Heart right ventricle (tissue), 16 donors: ENCODE measurements at regions not wholly inside any gene's neighbourhood (a gene's known extent, or its start where the extent isn't known, plus 50 kb on each side); places are given as distances from the start of the nearest gene placed in this dataset.
"Not testable (repeated sequence)": the region's sequence is repeated elsewhere in the genome, so short reads cannot be mapped to it uniquely, and the experiment has no call there.

Source experiments
- ATAC-seq, 8 donors: fragments of 200-7000 bp; cut with Tn5 transposase; one replicate each; pipeline ENCODE4 v1.9.1; 2020; ENCODE audit warnings: mild to moderate bottlenecking in 8 of 8, moderate library complexity in 8 of 8, moderate number of reproducible peaks in 1 of 8
- DNase-seq, 2 donors: peaks; one replicate each; pipeline ENCODE4 v3.0.0-alpha.2; 2020
- H3K27ac ChIP-seq, 10 donors: fragments of 200-600 bp; sonication (generic) in 2 of 10; one replicate each; pipeline versions ENCODE4 v1.5.0 to v1.8.0; 2020 to 2022; ENCODE audit warnings: mild to moderate bottlenecking in 3 of 10
- H3K27me3 ChIP-seq, 7 donors: fragments of 200-600 bp; one replicate each; pipeline ENCODE4 v1.8.0; 2021 to 2022; ENCODE audit warnings: mild to moderate bottlenecking in 2 of 7
- H3K36me3 ChIP-seq, 9 donors: fragments of 200-600 bp; sonication (generic) in 1 of 9; one replicate each; pipeline versions ENCODE4 v1.5.0 to v1.8.0; 2020 to 2022; ENCODE audit warnings: mild to moderate bottlenecking in 2 of 9
- H3K4me1 ChIP-seq, 9 donors: fragments of 200-600 bp; sonication (generic) in 1 of 9; one replicate each; pipeline versions ENCODE4 v1.5.0 to v1.8.0; 2020 to 2022; ENCODE audit warnings: mild to moderate bottlenecking in 4 of 9
- H3K4me3 ChIP-seq, 10 donors: fragments of 200-600 bp; sonication (generic) in 2 of 10; one replicate each; pipeline versions ENCODE4 v1.5.0 to v1.8.0; 2020 to 2022; ENCODE audit warnings: mild to moderate bottlenecking in 7 of 10, moderate library complexity in 2 of 10
- H3K9me3 ChIP-seq, 11 donors: fragments of 200-600 bp in 10 of 11; sonication (generic) in 2 of 11; one replicate each; pipeline versions ENCODE4 v1.5.0 to v1.8.0; 2013 to 2022; ENCODE audit warnings: mild to moderate bottlenecking in 2 of 11, control low read depth in 1 of 11, moderate library complexity in 1 of 11
- WGBS, 2 donors: extraction: QIAGEN DNeasy Blood & Tissue Kit; methylation state at CpG; one replicate each; pipeline ENCODE4 v1.1.7; 2013; ENCODE audit warnings: inconsistent platforms in 1 of 2; 5-methylcytosine and 5-hydroxymethylcytosine counted together
- intact Hi-C, 10 donors: fragments of 100-400 bp; cut with DNase I; formaldehyde crosslinking; loops; one replicate each; pipeline versions ENCODE4 v1.11.1 to v1.14.2; 2022
- TF ChIP-seq, protein P1 (sequence below), 9 donors: fragments of 200-600 bp; sonication (generic) in 2 of 9; IDR thresholded peaks; one replicate each; pipeline versions ENCODE4 v1.5.0 to v1.8.0; 2021 to 2022; ENCODE audit warnings: antibody characterized with exemption in 9 of 9, mild to moderate bottlenecking in 5 of 9, moderate library complexity in 1 of 9
- donor health status: Arrhythmogenic right ventricular cardiomyopathy.
- donor health status: ischemic (EF 13 %, LVEDD 7.1; RV severe dilation, severe dysfunction).
- donor health status: healthy with polysubstance abuse.
- donor health status: DM: no; HTN: yes; CAD: no.
- donor health status: DM: no; HTN: no; CAD: no.
- donor health status: ischemic (EF 25% LVEDD 6.9; RV normal size, moderate dysfunction).
- donor health status: ischemic (EF 25% LVEDD 5.7; RV mildly dilated, moderate dysfunction).
- donor health status: healthy.
- donor health status: DM: yes; HTN: yes; CAD: no.
- donor health status: Ischemic cardiomyopathy.
- donor health status: ischemic (EF 35%, LVEDD 5.7; RV mildly dilated, moderate dysfunction).
- donor health status: nonischemic (EF 11% LVEDD 7.7; RV severe dilation, severe dysfunction).
- donor health status: DM: yes; HTN: yes; CAD: no.
- donor health status: PGD.
- donor health status: ischemic (EF 29% LVEDD 5.4; RV normal size, mild dysfunction).
- donor health status: nonischemic (EF 23%, LVEDD 6.1; RV moderate dilation, normal function).

DNA sequence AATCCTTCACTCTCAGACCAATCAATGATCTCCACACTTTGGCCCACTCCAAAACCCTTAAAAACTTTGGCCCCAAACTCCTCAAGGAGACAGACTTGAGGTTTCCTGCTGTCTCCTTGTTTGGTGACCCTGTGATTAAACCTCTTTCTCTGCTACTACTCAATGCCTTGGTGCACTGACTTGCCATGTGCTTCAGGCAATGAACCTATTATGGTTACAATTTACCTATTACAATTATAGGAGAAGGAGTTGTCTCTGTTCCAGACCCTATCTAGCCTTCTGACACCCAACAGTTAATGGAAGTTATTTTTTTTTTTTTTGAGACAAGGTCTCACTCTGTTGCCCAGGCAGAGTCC, 263.1 kb downstream of the STIM2 start:
- ATAC-seq (no peak), DNase-seq (no peak)
- H3K4me3 ChIP-seq = no peak overlapping the region
- no peak overlapping the region for H3K27ac ChIP-seq
- no peaks in the 10 kb centered on the region for H3K4me1 ChIP-seq
- TF ChIP-seq, protein P1, sequence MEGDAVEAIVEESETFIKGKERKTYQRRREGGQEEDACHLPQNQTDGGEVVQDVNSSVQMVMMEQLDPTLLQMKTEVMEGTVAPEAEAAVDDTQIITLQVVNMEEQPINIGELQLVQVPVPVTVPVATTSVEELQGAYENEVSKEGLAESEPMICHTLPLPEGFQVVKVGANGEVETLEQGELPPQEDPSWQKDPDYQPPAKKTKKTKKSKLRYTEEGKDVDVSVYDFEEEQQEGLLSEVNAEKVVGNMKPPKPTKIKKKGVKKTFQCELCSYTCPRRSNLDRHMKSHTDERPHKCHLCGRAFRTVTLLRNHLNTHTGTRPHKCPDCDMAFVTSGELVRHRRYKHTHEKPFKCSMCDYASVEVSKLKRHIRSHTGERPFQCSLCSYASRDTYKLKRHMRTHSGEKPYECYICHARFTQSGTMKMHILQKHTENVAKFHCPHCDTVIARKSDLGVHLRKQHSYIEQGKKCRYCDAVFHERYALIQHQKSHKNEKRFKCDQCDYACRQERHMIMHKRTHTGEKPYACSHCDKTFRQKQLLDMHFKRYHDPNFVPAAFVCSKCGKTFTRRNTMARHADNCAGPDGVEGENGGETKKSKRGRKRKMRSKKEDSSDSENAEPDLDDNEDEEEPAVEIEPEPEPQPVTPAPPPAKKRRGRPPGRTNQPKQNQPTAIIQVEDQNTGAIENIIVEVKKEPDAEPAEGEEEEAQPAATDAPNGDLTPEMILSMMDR (IDR thresholded peaks at IDR 0.05) = no peak
- H3K9me3 ChIP-seq = no peaks in the 10 kb centered on the region
- intact Hi-C loops = no loop called here
- peaks cover 0 to 2% (median 0%) of the 10 kb centered on the region in 7 donors for H3K27me3 ChIP-seq
- H3K36me3 ChIP-seq = no peaks in the 10 kb centered on the region

DNA sequence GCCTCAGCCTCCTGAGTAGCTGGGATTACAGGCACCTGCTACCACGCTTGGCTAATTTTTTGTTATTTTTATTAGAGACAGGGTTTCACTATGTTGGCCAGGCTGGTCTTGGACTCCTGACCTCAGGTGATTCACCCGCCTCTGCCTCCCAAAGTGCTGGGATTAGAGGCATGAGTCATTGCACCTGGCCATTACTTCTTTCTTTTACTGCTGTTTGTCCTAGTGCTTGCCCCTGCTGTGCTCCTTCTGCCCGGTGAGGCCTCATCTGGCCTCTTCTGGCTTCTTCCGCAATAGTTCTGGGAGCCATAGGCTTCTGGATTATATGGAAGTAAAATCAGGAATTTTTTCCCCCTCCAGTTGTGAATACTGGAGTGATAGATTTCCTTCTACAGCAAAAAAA, 266.3 kb downstream of the STIM2 start:
- H3K27me3 ChIP-seq, H3K4me3 ChIP-seq, H3K4me1 ChIP-seq, H3K27ac ChIP-seq, H3K9me3 ChIP-seq, DNase-seq, H3K36me3 ChIP-seq, ATAC-seq, intact Hi-C loops: not testable (repeated sequence)
- 72 to 86% methylated on average over 4 of the region's 4 CpGs for WGBS, 2 donors

DNA sequence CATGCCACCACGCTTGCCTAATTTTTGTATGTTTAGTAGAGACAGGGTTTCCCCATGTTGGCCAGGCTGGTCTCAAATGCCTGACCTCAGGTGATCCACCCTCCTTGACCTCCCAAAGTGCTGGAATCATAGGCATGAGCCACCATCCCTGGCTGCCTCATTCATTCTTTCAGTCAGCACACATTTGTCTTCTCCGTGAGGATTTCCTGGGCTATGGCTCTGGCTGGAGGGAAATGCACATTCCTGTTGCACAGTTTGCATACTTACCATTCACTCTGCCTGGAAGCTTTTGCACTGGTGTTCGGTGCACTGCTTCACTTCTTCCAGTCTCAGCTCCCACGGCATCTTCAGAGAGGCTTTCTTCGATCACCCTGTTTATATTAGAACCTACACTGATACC, 267.8 kb downstream of the STIM2 start:
- no peak for ATAC-seq
- no peaks in the 10 kb centered on the region for H3K4me1 ChIP-seq

DNA sequence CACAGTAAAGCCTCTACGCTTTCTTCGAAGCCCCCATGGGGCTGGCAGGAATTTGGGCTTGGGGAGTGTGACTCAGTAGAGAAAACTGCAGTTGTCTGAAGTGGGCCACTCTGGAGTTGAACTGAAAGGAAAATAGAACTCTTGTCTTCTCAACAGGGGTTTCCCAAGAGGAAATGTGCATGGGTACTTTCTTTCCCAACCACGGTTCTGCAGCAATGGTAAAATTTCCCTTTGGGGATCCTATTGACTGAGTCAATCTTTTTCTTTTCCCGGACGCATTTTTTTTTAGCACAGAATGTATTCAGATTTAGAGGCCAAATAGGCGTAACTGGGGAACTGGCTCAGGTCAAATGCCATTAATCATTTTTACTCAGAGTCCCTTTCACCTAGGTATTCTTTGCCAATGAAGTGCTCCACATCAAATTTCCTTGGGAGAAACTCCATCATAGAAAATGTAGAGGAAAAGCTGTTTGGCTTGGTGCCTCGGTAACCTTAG, 269.3 kb downstream of the STIM2 start:
- no peak overlapping the region for H3K27ac ChIP-seq
- H3K4me1 ChIP-seq = no peaks in the 10 kb centered on the region
- H3K27me3 ChIP-seq = no peaks in the 10 kb centered on the region
- DNase-seq = no peak
- no peak overlapping the region for H3K4me3 ChIP-seq
- ATAC-seq = no peak
- intact Hi-C loops = no loop called here
- H3K36me3 ChIP-seq = no peaks in the 10 kb centered on the region
- H3K9me3 ChIP-seq = peaks cover 0 to 13% (median 0%) of the 10 kb centered on the region in 11 donors
- TF ChIP-seq, protein P1 (IDR thresholded peaks at IDR 0.05) = no peak
- WGBS, 2 donors = 79 to 80% methylated on average over 7 of the region's 7 CpGs

More for the DNA sequence above, 267.8 kb downstream of the STIM2 start:
- Histone ChIP-seq H3K36me3 (no peaks in the 10 kb centered on the region), H3K27ac (no peak overlapping the region), H3K27me3 (no peaks in the 10 kb centered on the region), H3K4me3 (no peak overlapping the region), H3K9me3 (peaks cover 0 to 2% (median 0%) of the 10 kb centered on the region in 11 donors)
- TF ChIP-seq, protein P1 (IDR thresholded peaks at IDR 0.05) = no peak
- DNase-seq = no peak
- 89 to 90% methylated on average over 5 of the region's 5 CpGs for WGBS, 2 donors
- intact Hi-C loops = no loop called here

DNA sequence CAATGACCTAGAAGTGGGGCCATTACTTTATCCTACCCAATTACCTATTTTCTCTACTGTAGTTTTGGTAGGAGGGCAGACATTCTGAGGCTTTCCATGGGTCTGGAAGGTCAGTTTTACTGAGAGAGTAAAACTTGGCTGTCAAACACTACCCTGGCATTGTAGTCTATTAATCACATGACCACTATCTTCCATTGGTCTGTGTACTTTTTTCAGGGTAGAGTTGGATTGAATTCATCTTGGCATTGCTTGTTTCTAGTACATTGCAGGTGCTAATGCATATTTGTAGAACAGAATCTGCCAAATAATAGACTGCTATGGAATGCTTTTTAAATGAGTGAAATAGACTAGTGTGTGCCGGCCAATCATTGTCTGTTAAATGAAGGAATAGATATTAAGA, 271.9 kb downstream of the STIM2 start:
- H3K4me1 ChIP-seq = no peaks in the 10 kb centered on the region
- DNase-seq (no peak), ATAC-seq (no peak)
- TF ChIP-seq, protein P1 (IDR thresholded peaks at IDR 0.05) = no peak
- peaks cover 0 to 32% (median 9%) of the 10 kb centered on the region in 11 donors for H3K9me3 ChIP-seq
- H3K4me3 ChIP-seq = no peak overlapping the region
- intact Hi-C loops = no loop called here
- H3K27me3 ChIP-seq = no peaks in the 10 kb centered on the region
- 98 to 100% methylated on average over 1 of the region's 1 CpG for WGBS, 2 donors
- H3K27ac ChIP-seq = no peak overlapping the region
- no peaks in the 10 kb centered on the region for H3K36me3 ChIP-seq
